ENCODE measurements at regions not wholly inside any gene's neighbourhood (a gene's known extent, or its start where the extent isn't known, plus 50 kb on each side); places are given as distances from the start of the nearest gene placed in this dataset.

DNA sequence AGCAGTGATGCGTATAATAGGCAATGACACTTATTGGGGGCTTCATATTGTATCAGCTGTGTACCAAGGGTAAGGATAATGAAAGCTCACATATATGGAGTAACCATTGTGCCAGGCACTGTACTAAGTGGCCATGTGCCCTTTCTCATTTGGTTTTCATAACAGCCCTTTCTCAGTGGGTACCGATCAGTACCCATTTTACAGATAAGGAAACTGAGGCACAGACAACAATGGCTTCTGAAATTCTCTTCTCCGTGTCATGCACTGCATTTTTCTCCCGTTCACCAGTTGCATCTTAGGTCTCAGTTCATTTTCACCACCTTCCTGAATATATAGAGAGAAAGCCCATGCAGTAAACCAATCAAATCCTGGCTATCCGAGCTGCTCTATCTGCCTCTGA, 216.7 kb upstream of the RBFOX1 start:
- H3K9me3 ChIP-seq (ENCODE audit: control insufficient read depth, insufficient read depth, low read depth, low read length): no peaks in the 10 kb centered on the region
- H3K4me2 ChIP-seq (ENCODE audit: extremely low read depth, insufficient read depth, low read length): no peak overlapping the region
- H4K20me1 ChIP-seq (ENCODE audit: control insufficient read depth, extremely low read depth, insufficient read depth, low read length): no peaks in the 10 kb centered on the region
- no peaks in the 10 kb centered on the region for H3K79me2 ChIP-seq (ENCODE audit: control insufficient read depth, insufficient read depth, low read length)
- no peak for DNase-seq (ENCODE audit: low read depth in 2 of 2)
- no peaks in the 10 kb centered on the region for H3K27me3 ChIP-seq (ENCODE audit: control insufficient read depth, insufficient read depth, low read length)
- H3K27ac ChIP-seq (ENCODE audit: insufficient read depth, low read length): no peak overlapping the region
- no peak overlapping the region for H3K9ac ChIP-seq (ENCODE audit: insufficient read depth, low read length)
- H3K4me3 ChIP-seq (replicated peaks in 1 of 4; ENCODE audit: control extremely low read depth in 1 of 4, insufficient read depth in 1 of 4, low read depth in 3 of 4, low read length in 4 of 4): no peak overlapping the region
- no peaks in the 10 kb centered on the region for H3K4me1 ChIP-seq (ENCODE audit: control insufficient read depth, extremely low read depth, insufficient read depth, low read length)
- no peak overlapping the region for H2AFZ ChIP-seq (ENCODE audit: low read length)
- TF ChIP-seq, protein P1, sequence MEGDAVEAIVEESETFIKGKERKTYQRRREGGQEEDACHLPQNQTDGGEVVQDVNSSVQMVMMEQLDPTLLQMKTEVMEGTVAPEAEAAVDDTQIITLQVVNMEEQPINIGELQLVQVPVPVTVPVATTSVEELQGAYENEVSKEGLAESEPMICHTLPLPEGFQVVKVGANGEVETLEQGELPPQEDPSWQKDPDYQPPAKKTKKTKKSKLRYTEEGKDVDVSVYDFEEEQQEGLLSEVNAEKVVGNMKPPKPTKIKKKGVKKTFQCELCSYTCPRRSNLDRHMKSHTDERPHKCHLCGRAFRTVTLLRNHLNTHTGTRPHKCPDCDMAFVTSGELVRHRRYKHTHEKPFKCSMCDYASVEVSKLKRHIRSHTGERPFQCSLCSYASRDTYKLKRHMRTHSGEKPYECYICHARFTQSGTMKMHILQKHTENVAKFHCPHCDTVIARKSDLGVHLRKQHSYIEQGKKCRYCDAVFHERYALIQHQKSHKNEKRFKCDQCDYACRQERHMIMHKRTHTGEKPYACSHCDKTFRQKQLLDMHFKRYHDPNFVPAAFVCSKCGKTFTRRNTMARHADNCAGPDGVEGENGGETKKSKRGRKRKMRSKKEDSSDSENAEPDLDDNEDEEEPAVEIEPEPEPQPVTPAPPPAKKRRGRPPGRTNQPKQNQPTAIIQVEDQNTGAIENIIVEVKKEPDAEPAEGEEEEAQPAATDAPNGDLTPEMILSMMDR (conservative IDR thresholded peaks at IDR 0.05 in 1 of 2, IDR thresholded peaks at IDR 0.05 in 1 of 2; ENCODE audit: low read depth in 1 of 2, low read length in 2 of 2): no peak
- no peak for TF ChIP-seq EZH2 (IDR thresholded peaks at IDR 0.05; ENCODE audit: low read length, missing control alignments)
- no peaks in the 10 kb centered on the region for H3K36me3 ChIP-seq (ENCODE audit: control insufficient read depth, insufficient read depth, low read length)

DNA sequence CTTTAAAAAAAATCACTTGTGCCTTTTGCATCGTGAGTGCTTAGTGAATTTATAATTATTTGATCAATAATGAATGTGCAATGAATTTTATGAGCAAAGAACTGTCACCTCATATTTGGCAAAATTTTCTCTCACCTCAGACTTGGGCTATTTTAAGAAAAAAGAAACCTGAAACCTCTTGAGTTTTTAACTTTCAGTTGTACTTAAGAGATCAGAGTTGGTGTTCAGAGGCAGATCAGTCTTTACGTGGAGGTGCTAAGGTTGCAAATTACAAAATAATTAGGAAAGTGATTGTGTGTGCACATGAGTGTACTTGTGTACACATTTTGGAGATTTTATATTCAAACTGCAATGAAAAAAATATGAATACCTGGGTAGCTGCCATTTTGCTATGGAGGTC, 218.7 kb upstream of the RBFOX1 start:
- no peak for DNase-seq (ENCODE audit: low read depth in 2 of 2)
- no peaks in the 10 kb centered on the region for H4K20me1 ChIP-seq (ENCODE audit: control insufficient read depth, extremely low read depth, insufficient read depth, low read length)
- H3K9ac ChIP-seq (ENCODE audit: insufficient read depth, low read length): no peak overlapping the region
- H3K4me3 ChIP-seq (replicated peaks in 1 of 4; ENCODE audit: control extremely low read depth in 1 of 4, insufficient read depth in 1 of 4, low read depth in 3 of 4, low read length in 4 of 4): no peak overlapping the region
- TF ChIP-seq EZH2 (IDR thresholded peaks at IDR 0.05; ENCODE audit: low read length, missing control alignments): no peak
- no peaks in the 10 kb centered on the region for H3K36me3 ChIP-seq (ENCODE audit: control insufficient read depth, insufficient read depth, low read length)
- H3K79me2 ChIP-seq (ENCODE audit: control insufficient read depth, insufficient read depth, low read length): no peaks in the 10 kb centered on the region
- H3K27me3 ChIP-seq (ENCODE audit: control insufficient read depth, insufficient read depth, low read length): no peaks in the 10 kb centered on the region
- H3K9me3 ChIP-seq (ENCODE audit: control insufficient read depth, insufficient read depth, low read depth, low read length): no peaks in the 10 kb centered on the region
- no peak overlapping the region for H2AFZ ChIP-seq (ENCODE audit: low read length)
- no peak overlapping the region for H3K4me2 ChIP-seq (ENCODE audit: extremely low read depth, insufficient read depth, low read length)
- no peak overlapping the region for H3K27ac ChIP-seq (ENCODE audit: insufficient read depth, low read length)
- H3K4me1 ChIP-seq (ENCODE audit: control insufficient read depth, extremely low read depth, insufficient read depth, low read length): no peaks in the 10 kb centered on the region

DNA sequence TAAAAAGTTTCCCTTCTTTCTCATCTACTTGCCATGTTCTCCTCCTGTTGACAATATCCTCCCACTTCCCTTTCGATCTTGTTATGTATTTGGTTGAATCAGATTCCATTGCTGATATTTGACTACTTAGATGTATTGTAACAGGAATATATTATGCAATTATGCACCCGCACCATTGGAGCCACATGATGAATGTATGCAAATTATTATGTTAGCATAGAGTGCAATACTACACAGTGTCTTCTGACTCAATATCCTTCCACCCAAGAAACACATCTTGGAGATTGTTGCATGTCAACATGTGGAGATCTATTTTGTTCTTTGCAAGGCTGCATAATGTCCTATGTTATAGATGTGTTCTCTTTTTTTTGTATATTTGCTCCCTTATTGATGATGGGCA, 219.2 kb upstream of the RBFOX1 start:
- Histone ChIP-seq H4K20me1 (ENCODE audit: control insufficient read depth, extremely low read depth, insufficient read depth, low read length) (no peaks in the 10 kb centered on the region), H3K9me3 (ENCODE audit: control insufficient read depth, insufficient read depth, low read depth, low read length) (no peaks in the 10 kb centered on the region), H3K4me1 (ENCODE audit: control insufficient read depth, extremely low read depth, insufficient read depth, low read length) (no peaks in the 10 kb centered on the region), H2AFZ (ENCODE audit: low read length) (no peak overlapping the region), H3K4me2 (ENCODE audit: extremely low read depth, insufficient read depth, low read length) (no peak overlapping the region), H3K9ac (ENCODE audit: insufficient read depth, low read length) (no peak overlapping the region), H3K36me3 (ENCODE audit: control insufficient read depth, insufficient read depth, low read length) (no peaks in the 10 kb centered on the region), H3K4me3 (replicated peaks in 1 of 4; ENCODE audit: control extremely low read depth in 1 of 4, insufficient read depth in 1 of 4, low read depth in 3 of 4, low read length in 4 of 4) (no peak overlapping the region), H3K79me2 (ENCODE audit: control insufficient read depth, insufficient read depth, low read length) (no peaks in the 10 kb centered on the region), H3K27me3 (ENCODE audit: control insufficient read depth, insufficient read depth, low read length) (no peaks in the 10 kb centered on the region), H3K27ac (ENCODE audit: insufficient read depth, low read length) (no peak overlapping the region)
- no peak for TF ChIP-seq EZH2 (IDR thresholded peaks at IDR 0.05; ENCODE audit: low read length, missing control alignments)
- TF ChIP-seq, protein P1 (conservative IDR thresholded peaks at IDR 0.05 in 1 of 2, IDR thresholded peaks at IDR 0.05 in 1 of 2; ENCODE audit: low read depth in 1 of 2, low read length in 2 of 2): no peak
- no peak for DNase-seq (ENCODE audit: low read depth in 2 of 2)

Measured in fibroblast of lung (primary cell).